Fibroblast of upper back skin (primary cell): ENCODE measurements at regions not wholly inside any gene's neighbourhood (a gene's known extent, or its start where the extent isn't known, plus 50 kb on each side); places are given as distances from the start of the nearest gene placed in this dataset.
"Not testable (repeated sequence)": the region's sequence is repeated elsewhere in the genome, so short reads cannot be mapped to it uniquely, and the experiment has no call there.

Experiments
- DNase-seq: peaks from one replicate; pipeline ENCODE4 v3.0.0-alpha.2; 2013

GRCh38 chr3:8020047-8020841 is 481.4 kb upstream of the LMCD1 start:
- no peak for DNase-seq

GRCh38 chr3:8027954-8028353 is 473.7 kb upstream of the LMCD1 start:
- DNase-seq = no peak

GRCh38 chr3:8050283-8050682 is 451.3 kb upstream of the LMCD1 start:
- no peak for DNase-seq

- DNase-seq = no peak
Observed at GRCh38 chr3:8052659-8053058, 449.0 kb upstream of the LMCD1 start.

- DNase-seq = not testable (repeated sequence)
Observed at GRCh38 chr3:8068135-8068534, 433.5 kb upstream of the LMCD1 start.

- peak; percentile 9 for DNase-seq
Observed at GRCh38 chr3:8069471-8069870, 432.2 kb upstream of the LMCD1 start.

GRCh38 chr3:8070011-8070410 is 431.6 kb upstream of the LMCD1 start:
- DNase-seq = peak; percentile 76

- DNase-seq = not testable (repeated sequence)
Observed at GRCh38 chr3:8074740-8075139, 426.9 kb upstream of the LMCD1 start.

- no peak for DNase-seq
Observed at GRCh38 chr3:8077126-8077525, 424.5 kb upstream of the LMCD1 start.

GRCh38 chr3:8080464-8080863 is 421.2 kb upstream of the LMCD1 start:
- DNase-seq = no peak

GRCh38 chr3:8085498-8085897 is 416.1 kb upstream of the LMCD1 start:
- no peak for DNase-seq

- DNase-seq = no peak
Observed at GRCh38 chr3:8087951-8088350, 413.7 kb upstream of the LMCD1 start.

- no peak for DNase-seq
Observed at GRCh38 chr3:8094415-8094814, 407.2 kb upstream of the LMCD1 start.

- peak; percentile 8 for DNase-seq
Observed at GRCh38 chr3:8095724-8096123, 405.9 kb upstream of the LMCD1 start.

- DNase-seq = no peak
Observed at GRCh38 chr3:8097690-8098089, 403.9 kb upstream of the LMCD1 start.

- DNase-seq = peak; percentile 5
Observed at GRCh38 chr3:8103954-8104353, 397.7 kb upstream of the LMCD1 start.

- no peak for DNase-seq
Observed at GRCh38 chr3:8106921-8107320, 394.7 kb upstream of the LMCD1 start.

GRCh38 chr3:8110966-8111798 is 390.4 kb upstream of the LMCD1 start:
- peak; percentile 76 for DNase-seq

- DNase-seq = no peak
Observed at GRCh38 chr3:8112587-8112986, 389.0 kb upstream of the LMCD1 start.

- no peak for DNase-seq
Observed at GRCh38 chr3:8113626-8114025, 388.0 kb upstream of the LMCD1 start.

- DNase-seq = no peak
Observed at GRCh38 chr3:8128686-8129085, 372.9 kb upstream of the LMCD1 start.

GRCh38 chr3:8136553-8136952 is 365.1 kb upstream of the LMCD1 start:
- DNase-seq = no peak

GRCh38 chr3:8143186-8143585 is 358.4 kb upstream of the LMCD1 start:
- DNase-seq = peak; percentile 9

- DNase-seq = no peak
Observed at GRCh38 chr3:8145661-8146060, 356.0 kb upstream of the LMCD1 start.
